UCSD-AML1 (cell line): ENCODE measurements at regions not wholly inside any gene's neighbourhood (a gene's known extent, or its start where the extent isn't known, plus 50 kb on each side); places are given as distances from the start of the nearest gene placed in this dataset.

ENCODE experiments used
- DNase-seq: peaks from one replicate; lab custom pipeline; 2025; ENCODE audit not compliant: unreplicated experiment; lab: John Stamatoyannopoulos, UW

DNA sequence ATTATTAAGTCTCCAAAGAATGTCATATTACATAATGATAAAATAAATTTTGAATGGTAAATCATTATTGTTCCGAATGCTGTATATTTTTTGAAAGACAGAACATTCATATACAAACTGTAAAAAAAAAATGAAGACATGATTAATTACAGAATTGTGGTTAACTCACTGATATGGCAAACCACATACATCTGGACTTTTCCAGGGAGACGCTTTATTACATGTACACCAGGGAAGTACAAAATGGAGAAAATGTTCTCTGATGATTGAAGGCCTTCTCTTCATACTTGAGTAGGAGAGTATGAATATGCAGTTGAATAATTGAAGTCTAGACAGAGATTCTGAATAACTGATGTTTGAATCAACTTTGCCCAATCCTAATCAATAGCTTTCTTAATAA is 1886.9 kb downstream of the EFNA5 start:
- no peak for DNase-seq

DNA sequence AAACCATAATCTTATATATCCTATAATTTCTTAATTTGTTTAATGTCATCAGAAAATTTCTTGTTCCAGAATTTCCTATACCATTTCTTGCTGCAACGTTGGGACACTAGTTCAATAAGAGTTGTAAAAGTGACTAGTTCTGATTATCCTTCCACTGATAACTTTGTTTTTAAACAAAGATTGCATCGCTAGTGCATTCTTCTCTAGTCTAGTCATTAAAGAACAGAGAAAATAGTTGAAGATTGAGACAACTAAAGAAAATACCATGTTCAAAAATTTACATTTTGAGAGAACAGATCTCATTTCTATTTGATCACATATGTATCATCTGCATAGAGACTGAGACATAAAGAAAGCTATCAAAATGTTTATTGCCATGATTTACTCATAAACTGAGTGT is 1888.2 kb downstream of the EFNA5 start:
- DNase-seq: no peak

DNA sequence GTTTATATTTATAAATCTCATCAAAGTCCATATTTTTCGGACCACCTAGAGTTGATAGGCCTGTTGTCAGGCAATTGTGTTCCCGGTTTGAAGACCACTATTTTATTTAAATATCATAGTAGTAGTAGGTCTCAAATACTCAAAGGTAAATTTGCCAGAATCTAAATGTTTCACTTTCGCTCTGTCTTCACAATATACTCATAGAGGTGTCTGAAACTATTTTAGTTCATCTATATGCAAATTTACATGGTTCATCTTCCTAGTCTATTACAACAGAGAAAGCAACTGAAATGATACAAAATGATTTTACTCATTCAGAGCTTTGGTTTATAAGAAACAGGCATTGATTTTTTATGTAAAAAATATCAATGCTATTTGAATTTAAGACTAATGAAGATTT is 1897.5 kb downstream of the EFNA5 start:
- no peak for DNase-seq

DNA sequence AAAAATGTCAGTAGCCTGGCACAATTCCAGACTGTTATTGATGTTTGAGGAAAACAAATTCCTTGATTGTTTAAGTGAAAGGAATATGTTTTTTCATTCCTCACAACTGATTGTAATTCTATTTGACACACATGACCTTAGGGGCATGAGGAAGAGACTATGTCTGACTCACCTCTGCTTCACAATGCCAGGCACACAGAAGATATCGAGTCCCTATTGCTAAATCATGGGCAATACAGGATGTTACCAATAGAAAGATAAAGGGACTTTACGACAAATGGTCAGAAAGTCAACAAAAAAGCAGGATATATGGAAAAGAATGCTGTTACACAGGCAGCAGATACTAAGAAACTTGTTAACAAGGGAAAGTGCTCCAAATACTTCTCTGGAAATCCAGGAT is 1903.5 kb downstream of the EFNA5 start:
- no peak for DNase-seq

DNA sequence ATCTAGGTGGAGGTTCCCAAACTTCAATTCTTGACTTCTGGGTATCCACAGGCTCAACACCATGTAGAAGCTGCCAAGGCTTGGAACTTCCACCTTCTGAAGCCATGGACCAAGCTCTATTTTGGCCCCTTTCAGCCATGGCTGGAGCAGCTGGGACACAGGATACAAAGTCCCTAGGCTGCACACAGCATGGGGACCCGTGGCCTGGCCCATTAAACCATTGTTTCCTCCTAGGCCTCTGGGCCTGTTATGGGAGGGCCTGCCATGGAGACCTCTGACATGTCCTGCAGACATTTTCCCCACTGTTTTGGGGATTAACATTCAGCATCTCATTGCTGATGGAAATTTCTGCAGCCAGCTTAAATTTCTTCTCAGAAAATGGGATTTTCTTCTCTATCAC is 1908.0 kb downstream of the EFNA5 start:
- DNase-seq: no peak

DNA sequence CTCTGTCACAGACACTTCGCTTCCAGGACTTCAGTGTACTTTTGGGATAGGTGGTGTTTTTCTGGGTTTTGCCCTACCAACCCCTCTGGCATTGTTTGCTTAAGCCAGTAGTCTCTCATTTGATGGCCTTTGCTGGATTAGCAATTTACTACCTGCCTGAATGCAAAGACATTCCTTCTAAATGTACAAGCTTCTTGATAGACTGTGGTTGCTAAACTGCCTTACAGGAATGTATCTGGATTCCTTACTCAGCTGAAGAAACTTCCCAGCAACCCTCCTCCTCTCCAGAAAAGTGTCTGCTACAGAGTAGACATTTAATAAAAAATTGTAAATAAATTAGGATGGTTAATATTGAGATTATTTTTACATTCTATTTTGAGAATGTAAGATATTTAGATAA is 1916.7 kb downstream of the EFNA5 start:
- no peak for DNase-seq

DNA sequence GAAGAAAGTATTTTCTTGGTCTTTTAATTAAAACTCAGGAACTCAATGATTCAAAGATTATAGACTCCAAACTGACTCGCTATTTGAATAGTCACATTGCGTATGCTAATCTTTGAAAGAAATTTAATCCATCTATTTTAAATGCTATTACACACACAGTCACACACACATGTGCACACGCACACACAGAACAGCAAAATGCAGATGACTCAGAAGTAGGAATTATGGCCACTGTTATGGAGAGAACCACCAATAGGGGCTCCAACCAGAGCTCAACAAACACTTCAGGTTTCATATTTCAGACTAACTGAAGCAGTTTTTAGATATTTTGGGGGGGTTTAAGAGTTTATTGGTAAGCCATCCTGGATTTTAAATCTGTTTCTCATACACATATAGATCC is 1917.9 kb downstream of the EFNA5 start:
- DNase-seq: no peak

DNA sequence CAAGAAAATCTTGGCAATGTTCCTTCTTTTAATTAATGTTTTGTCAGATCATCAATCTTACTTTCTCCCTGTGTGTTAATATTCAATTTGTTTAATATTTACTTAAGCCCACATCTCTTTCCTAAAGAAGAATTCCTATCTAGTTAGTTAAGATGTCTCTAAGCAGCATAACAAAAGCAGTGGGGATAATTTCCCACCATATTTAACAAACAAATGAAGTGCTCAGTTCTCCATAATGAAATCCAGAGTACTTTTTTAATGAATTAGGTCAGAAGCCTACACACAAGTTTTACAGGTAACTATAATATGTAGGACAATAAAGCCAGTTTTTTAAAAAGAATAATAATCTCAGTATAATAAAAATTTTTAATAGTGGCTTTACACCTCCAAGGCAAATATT is 1918.8 kb downstream of the EFNA5 start:
- no peak for DNase-seq

DNA sequence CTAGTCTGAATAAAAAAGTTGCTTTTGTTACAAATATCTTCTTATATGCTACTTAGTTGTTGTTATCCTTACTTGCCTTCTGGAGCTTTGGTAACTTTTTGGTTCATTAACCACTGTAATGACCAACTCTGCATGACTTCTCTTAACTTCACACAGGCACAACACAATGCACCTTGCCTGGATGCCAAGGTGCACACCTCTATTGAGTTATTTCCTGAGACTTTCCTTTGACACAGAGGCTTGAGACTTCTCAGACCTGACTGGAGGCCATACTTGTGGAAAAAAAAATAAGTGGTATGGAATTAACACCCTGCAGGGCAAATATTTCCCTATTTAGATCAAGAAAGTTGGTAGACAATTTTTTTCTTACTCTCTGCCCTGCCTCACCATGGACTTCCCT is 1925.6 kb downstream of the EFNA5 start:
- no peak for DNase-seq

DNA sequence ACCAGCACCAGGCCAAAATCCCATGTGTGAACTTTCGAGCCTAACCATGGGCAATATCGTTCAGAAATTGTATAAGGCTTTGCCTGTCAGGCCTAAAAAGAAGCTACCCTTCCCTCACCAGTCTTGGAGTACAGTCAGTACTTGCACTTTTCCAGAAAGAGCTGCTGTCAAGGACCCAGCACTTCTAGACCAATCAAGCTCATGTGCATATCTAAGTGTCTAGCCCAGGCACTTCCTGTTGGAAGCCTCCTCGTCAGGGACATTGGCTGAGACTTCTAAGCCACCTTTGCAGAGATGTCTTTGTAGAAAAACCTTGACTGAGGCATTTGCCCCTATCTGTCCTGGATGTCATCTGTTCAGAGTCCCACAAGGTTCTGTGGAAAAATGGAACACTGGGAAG is 1930.5 kb downstream of the EFNA5 start:
- no peak for DNase-seq

DNA sequence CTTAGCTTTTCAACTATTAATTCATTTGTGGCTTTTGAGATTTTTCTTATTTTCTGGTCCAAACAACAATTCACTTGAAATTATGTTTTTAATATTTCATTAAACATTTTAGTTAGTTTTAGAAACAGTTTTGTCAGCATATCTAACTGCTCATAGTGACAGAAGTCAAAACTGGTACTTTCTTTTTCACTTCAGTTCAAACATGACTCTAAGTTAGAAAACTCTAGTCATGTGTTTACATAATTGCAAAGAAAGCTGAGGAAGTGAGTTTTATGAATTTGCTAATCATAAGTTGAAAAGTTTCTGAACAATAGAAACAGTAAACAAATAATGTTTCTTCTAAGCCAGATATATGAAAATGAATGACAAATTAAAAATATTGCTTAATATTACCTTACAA is 1931.0 kb downstream of the EFNA5 start:
- DNase-seq: no peak

DNA sequence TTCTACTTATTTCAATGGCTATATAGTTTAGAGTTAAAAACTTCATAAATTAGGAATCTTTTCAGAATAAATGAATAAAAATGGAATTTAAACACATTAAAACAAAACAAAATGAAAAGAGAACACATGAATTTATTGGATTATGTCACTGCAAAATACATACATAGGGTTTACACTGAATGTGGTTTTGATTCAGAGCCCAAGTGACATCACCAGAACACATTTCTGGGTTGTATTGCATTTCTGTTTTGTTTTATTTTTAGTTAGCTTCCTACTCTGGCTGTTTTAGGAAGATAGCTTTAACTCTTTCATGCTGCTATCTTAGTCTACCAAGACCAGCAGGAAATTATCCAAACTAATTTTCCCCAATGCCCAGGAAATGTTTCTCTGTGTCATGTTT is 1935.0 kb downstream of the EFNA5 start:
- no peak for DNase-seq

DNA sequence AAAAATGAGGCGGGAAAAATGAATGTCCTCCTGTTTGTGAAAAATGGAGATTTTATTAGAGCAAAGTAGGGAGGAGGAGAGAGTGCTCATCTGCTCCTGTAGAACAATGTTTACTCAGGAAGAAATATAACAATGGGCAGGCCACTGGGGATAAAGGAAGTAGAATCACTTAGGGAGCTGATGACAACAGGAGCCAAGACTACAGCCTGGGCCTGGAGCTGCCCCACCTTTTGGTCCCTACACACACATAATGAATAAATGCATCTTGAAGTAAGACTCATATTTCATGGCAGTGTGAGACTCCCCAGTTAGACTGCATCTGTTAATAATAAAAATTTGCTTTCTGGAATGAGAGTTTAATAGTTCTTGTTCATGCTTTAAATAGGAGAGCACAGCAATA is 1939.8 kb downstream of the EFNA5 start:
- DNase-seq: no peak

DNA sequence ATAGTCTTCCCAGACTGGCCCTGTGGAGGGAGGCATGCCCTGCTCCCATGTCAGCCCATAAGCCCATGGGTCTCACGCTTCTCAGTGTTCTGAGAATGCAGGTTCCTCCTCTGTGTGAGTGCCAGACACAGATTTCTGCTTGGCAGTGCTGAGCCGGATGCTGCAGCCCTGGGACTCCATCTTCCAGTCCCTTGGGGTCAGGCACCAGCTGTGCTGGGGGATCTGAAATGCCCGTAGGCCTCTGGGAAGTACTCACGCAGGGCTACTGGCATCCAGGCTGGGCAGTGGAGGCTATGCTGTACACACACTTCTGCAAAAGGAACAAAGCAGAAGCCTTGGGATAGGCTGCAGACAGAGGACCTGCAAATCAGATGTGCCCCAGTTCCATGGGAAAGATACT is 1944.6 kb downstream of the EFNA5 start:
- DNase-seq: no peak

DNA sequence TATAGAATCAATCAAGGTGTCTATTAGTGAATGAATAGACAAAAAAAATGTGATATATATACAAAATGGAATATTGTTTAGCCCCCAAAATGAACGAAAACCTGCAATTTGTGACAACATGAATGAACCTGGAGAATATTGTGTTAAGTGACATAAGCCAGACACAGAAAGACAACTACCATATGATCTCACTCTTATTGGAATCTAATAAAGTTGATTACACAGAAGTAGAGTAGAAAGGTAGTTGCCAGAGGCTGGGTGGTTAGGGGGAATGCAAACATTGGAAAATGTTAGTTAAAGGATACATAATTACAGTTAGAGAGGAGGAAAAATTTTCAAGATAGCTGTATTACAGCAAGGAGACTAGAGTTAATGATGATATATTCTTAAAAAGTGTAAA is 1962.3 kb downstream of the EFNA5 start:
- no peak for DNase-seq

DNA sequence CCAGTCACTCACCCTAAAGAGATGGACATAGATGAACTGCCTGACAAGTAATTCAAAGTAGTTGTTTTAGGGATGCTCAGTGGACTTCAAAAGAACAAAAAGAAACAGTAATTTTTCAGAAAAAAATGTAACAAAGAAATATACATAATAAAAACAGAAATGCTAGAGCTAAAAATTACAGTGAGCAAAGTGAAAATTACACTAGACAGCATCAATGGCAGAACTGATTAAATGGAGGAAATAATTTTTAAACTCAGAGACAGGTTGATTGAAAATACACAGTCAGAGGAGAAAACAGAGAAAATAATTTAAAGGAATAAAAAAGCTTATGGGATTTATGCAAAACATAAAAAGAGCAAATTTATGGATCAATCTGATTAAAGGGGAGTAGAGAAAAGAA is 1968.4 kb downstream of the EFNA5 start:
- no peak for DNase-seq

DNA sequence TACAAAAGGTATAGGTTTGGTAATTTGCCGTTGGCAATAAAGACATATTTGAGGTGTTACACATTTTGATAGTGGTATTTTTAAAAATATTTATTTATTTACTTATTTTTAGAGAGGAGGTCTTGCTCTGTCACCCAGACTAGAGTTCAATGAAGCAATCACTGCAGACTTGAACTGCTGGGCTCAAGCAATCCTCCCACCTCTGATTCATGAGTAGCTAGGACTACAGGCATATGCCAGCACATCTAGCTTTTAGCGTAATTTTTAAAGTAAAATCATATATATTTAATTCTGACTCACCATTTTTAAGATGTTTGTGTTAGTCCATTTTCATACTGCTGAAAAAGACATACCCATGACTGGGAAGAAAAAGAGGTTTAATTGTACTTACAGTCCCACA is 1974.3 kb downstream of the EFNA5 start:
- no peak for DNase-seq

DNA sequence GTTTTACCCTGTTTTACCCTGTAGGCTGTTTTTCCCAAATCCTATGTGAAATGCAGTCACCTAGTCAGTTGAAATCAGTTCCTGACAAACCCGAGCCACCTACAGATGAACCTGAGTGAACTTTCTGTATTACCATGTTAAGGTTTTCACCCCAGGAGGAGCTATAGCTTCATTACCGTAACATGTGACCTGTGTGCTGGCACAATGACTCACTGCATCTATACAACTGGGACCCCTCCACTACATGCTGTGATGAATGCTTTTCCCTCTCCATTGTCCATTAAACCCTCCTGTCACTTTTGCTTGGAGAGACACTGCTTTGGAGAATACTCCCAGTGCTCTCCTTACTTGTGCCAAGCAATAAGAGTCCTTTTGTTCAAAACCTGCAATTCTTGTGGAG is 1974.8 kb downstream of the EFNA5 start:
- DNase-seq: no peak

DNA sequence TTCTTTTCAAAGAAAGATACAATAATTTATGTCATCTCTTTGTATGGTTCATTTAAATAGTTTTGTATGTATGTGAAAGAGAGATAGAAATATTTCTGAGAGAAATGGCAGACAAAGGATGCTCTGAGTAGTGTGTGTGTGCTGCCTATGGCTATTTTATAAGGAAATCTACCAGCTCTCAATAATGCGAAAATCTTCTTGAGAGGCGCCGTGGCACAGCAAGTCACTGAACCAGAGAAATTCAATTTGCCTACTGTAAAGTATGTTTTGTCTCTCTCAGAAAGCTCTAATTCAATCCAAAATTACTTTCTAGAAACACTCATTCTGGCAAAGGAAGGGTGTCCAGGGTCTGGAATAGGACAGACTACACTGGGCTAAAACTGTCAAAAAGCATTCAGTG is 1981.1 kb downstream of the EFNA5 start:
- DNase-seq: no peak

DNA sequence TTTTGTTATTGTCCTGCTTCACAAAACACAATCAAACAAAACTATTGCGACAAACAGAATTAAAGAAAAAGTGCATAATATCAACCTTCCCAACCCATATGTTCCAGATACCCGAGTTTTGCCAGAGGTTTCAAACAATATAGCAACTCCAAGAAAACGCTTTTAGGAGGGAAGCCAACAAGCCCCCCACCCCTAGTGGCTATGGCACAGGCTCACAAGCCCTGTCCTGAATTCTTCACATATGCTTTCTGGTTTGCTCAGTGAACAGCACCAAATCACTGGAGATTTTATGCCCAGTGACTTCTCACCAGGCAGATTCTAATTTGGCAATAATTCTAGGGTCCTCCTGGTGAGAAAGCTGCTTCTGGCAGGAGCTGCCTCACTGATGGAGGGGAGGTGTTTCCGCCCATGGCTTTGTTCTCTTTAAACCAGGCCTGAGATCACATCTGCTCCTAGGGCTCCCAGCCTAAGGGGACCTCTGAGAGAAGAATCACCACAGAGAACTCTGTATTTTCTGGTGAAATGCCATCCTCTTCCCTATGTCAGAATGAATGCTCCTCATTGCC is 1982.4 kb downstream of the EFNA5 start:
- DNase-seq: no peak

DNA sequence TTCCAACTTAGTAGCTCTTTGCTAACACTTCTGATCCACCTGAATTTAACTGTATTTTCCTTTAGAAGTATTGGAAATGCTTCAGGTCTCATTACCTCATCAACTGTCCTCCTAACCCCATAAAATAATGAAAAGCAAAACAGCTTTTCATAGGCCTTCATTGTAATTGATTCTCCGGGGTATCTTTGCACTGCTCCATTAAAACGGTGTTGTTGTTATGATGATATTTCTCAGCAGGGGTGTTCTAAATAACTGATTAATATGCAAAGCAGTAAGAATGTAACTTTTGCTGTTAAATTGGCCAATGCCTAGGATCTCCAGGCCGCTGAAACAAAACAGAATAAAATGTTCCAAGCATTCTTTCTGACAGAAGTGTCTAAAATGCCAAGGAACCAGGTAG is 1983.2 kb downstream of the EFNA5 start:
- DNase-seq: no peak

DNA sequence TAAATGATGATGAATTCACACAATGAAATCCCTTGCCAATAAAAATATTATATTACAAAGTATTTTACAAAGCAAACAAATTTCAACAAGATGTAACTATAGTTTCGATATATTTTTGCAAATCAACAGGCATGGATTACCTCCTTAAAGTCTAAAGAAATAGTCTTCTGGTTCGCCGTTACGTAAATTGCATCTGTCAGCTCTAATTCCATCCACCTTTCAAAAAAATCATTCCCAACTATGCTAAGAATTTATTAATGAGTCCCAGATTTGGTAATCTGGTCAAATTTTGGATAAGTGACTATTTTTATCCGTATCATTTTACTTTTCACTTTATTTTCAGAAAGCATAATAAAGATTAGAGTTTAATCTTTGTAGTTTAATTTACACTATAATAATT is 1984.9 kb downstream of the EFNA5 start:
- DNase-seq: no peak

DNA sequence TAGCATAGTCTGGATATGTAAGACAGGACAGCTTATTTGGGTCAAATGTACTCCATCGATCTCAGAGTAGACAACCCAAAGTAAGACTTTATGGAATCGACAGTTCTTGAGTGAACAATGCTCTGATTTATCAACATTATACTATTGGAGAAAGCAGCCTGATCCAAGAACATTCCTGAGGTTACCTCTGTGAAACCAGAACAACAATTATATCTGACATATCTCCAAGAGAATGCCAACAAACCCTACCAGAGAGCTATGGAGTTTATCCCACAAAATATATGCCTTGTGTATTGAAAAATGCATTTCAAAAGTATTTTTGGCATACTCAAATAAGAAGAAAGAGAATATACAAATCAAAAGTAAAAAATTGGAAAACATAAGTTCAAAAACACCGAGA is 1985.9 kb downstream of the EFNA5 start:
- DNase-seq: no peak

DNA sequence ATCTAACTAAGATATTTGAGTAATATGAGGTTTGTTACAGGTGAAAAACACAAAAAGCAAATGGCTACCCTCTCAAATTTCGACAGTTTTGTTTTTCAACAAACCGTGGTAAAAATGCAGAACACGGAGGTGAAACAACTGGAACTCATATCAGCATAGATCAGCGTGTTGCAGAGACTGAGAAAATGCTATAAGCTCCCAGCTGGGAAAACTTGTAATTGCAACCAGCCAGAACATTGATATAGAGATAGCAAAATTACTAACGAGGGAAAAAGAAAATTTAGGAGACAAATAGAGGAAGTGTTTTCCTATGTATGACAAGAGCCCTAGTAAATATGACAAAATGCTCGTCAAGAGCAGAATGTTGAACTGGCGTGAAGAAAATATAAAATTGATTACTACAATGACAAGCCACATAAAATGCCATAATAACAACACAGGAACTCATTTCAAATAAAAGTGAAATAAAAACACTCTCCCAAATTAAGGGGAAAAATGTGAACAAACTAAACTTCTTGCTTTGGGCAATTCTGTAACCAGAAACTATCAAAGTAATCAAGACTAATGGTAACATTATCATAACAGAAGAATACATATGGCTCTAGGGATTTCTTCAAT is 1989.8 kb downstream of the EFNA5 start:
- DNase-seq: no peak
